HTR-8/SVneo (cell line): ENCODE measurements at regions not wholly inside any gene's neighbourhood (a gene's known extent, or its start where the extent isn't known, plus 50 kb on each side); places are given as distances from the start of the nearest gene placed in this dataset.

Experiments used
- DNase-seq: peaks from one replicate; pipeline ENCODE4 v3.0.0; 2011; ENCODE audit warnings: low spot score, mixed read lengths; ENCODE audit not compliant: insufficient read length
- FAIRE-seq: peaks from 2 replicates; lab custom pipeline; 2011; peaks lifted over from hg19 to GRCh38; lab: Jason Lieb, UNC

GRCh38 chr6:1100269-1100668, 211.6 kb upstream of the FOXQ1 start:
- DNase-seq, result no peak
- no peak for FAIRE-seq

DNA sequence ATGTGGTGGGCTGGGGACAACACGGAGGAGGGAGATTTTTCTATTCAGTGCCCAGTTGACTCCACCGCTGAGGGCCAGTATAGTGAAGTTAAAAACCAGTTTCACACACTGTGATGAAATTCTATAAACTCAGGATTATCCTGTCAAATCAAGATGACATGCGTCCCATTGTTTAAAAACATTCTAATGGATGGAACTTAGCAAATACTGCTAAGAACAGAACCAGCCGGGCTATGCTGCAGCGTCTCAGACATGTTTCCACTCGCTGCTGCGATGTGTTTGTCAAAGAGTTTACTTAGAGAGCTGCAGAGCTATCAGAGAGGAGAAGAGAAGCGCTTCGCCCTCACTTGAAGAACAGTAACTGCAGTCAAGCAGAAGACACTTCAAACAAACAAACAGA, 212.6 kb upstream of the FOXQ1 start:
- DNase-seq, result no peak
- FAIRE-seq, result no peak

DNA sequence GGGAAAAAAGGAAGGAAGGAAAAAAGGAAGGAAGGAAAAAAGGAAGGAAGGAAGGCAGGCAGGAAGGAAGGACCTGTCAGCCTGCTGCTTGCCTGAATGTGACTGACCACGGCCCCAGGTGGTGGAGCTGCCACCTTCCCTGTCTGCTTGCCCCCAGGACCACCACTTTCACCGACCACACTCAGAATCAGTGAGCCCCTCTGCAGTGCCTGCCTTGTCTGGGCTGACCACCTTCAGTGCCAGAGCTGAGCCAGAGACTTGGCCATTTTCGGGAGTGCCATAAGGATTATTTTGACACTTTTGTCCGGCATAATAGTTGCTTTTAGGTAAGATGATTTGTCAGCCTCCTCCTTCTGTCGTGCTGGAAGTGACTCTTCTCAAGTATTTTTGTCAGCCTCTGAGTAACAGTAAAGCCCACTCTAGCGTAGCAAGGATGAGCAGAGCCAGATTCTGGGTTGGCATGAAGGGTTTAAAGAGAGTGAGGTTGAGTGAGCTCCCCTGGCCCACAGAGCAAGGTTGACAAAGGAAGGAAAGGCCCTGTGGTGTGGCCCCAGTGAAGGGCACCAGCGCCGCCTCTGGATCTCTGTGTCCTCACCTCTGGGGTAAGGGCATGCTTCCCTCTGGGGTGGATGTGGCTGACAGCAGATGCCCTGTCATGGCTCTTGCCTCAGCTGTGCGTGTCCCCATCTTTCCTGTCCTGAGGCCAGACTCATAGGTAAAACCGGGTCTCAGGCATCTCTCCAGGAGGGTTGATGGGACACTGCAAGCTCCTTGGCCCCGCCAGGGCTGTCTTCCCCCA, 214.7 kb upstream of the FOXQ1 start:
- DNase-seq, result no peak
- FAIRE-seq, result no peak

GRCh38 chr6:1094306-1094705, 217.6 kb upstream of the FOXQ1 start:
- DNase-seq (no peak), FAIRE-seq (no peak)

- FAIRE-seq, result no peak
- no peak for DNase-seq
Observed at GRCh38 chr6:1091900-1092299, 220.0 kb upstream of the FOXQ1 start.

- FAIRE-seq, result no peak
Observed at GRCh38 chr6:1089859-1090258, 222.0 kb upstream of the FOXQ1 start.

GRCh38 chr6:1088492-1089001, 223.4 kb upstream of the FOXQ1 start:
- no peak for DNase-seq
- FAIRE-seq, result no peak

More at GRCh38 chr6:1089859-1090258, 222.0 kb upstream of the FOXQ1 start:
- DNase-seq, result no peak

DNA sequence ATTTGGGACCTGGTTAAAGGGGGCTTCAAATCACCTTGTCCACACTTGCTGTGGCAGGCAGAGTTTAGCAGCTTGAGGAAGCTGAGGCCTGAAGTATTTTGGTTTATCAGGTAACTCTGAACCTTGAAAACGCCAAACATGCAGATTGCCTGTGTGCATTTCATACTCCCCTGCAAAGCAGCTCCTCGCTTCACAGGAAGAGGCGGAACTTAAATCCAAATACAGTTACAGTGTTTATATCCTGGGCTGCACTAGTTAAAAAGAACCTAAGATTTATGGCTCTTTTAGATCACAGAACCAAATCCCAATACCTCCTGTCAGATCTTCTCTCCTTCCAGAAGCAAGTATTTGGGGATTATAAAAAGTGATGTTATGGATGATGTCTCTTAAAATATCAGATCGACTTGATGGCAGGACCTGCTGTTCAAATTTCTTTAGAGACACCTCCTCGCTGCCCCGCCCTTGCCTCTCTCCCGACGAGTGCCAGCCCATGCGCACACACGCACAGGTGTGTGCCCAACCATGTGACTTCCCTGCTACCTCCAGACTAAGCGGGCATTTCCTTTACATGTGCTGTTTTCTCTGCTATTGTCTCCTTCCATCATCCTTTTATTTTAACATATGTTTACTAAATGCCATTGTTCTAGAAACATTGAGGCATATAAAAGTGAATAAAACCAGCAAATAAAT, 224.6 kb upstream of the FOXQ1 start:
- DNase-seq (no peak), FAIRE-seq (no peak)

- no peak for FAIRE-seq
Observed at GRCh38 chr6:1086446-1087153, 225.3 kb upstream of the FOXQ1 start.

DNA sequence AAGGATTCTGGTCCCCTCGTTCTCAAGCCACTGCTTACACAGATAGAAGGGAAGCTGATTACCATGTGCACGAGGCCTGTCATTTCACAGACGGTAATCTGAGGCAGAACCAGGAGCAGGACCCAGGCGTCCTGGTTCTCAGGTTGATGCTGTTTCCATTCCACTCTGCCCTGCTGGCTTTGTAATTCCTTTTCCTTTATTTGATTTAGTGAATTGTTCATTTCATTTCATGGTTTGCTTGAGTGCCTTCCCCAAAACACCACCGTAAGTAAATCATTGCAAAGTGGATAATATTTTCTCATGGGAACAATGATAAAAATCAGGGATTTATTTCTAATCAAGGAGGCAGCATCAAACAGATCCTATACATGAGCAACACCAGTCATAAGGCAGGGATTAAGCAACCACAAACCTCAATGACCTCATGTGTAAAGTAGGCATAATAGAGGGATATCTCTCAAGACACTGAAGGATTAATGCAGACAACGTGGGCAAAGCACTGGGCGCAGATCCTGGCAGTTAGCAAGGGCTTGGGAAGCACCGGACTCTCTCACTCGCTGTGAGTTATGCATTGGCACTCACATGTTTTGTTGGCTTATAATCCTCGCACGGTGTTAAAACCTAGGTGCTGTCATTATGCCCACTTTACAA, 229.5 kb upstream of the FOXQ1 start:
- DNase-seq (peak; percentile 25), FAIRE-seq (no peak)

More at GRCh38 chr6:1086446-1087153, 225.3 kb upstream of the FOXQ1 start:
- DNase-seq, result no peak

- DNase-seq (no peak), FAIRE-seq (no peak)
Observed at GRCh38 chr6:1081551-1082284, 230.2 kb upstream of the FOXQ1 start.

DNA sequence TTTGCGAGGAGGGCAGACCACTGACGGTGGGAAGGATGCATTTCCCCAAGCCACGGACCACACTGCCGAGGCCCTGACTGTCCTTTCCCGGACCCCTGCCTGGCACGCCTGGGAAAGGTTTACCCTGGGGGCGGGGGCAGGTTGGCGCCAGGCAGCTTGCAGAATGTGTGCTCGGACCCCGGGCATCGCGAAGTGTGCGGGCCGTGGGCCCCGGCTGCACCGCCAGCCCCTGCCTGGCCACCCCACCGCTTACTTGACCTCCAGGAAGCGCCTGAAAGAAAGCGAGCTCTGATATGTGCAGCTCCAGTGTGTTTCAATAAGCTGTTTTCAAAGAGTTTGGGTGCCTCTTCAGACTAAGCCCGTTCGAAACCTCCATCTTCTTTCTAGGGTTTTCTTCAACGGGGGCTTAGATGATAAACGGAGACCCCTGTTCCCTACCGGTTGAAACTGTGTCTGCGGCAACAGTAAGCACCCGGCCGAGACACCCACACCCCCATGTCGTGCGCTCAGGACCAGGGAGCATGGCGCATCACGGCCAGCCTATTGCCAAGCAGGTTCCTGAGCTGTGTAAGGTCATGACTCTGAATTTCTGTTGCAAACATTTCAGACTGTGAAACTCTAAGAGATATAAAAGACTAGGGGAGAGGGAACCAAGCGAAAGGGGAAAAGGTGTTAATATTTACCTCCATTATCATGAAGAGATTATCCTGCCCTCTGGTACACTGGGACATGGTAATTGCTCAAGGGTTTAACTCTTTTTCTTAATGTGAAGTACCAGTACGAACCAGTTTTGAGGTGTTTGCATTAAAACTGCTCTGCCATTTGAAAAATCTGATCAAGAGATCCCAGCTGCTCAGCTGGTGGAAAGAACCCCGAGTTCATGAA, 231.2 kb upstream of the FOXQ1 start:
- DNase-seq (no peak), FAIRE-seq (no peak)

GRCh38 chr6:1079525-1079924, 232.4 kb upstream of the FOXQ1 start:
- DNase-seq (peak; percentile 24), FAIRE-seq (no peak)

DNA sequence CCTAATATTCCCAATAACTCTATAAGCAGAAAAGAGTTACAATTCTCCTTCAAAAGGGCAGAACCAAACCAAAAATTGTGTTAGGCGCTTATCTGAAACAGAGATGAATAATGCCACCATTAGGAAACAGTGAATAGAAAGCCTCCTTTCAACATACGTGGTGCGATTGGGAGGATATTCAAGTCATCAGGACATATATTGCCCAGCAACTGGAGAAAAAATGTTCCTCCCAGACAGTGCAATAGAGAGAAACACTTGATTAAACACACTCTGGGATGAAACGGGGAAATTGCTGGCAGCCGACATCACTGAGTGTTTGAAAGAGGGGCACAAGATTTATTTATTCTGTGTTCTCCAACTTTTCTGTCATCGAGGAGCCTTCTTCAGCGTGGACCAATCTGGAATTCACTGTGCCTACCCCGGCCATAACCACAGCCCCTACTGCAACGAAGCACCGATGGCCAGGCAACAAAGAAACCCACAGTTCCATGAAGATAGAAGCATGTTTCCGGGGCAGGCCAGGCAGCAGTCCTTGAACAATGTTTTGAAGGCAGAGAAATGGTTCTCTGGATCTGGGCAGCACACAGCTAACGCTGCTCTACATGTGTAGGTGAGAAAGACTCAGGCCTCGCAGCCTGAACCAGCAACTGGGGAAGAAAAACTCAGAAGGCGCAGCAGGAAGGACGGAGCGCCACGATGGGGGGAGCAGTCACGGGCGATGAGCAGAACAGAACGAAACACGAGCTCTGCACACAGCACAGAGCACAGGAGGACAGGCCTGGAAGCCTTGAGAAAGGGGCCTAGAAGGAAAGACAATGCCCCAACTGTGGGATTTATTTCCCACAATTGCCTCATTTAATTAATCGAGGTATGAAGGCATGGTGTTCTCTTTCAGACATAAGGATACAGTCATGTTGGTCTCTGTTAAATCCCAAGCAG, 234.2 kb upstream of the FOXQ1 start:
- DNase-seq (no peak), FAIRE-seq (no peak)

- DNase-seq (no peak), FAIRE-seq (no peak)
Observed at GRCh38 chr6:1076531-1077459, 235.1 kb upstream of the FOXQ1 start.

GRCh38 chr6:1075880-1076279, 236.0 kb upstream of the FOXQ1 start:
- no peak for DNase-seq
- FAIRE-seq, result no peak

DNA sequence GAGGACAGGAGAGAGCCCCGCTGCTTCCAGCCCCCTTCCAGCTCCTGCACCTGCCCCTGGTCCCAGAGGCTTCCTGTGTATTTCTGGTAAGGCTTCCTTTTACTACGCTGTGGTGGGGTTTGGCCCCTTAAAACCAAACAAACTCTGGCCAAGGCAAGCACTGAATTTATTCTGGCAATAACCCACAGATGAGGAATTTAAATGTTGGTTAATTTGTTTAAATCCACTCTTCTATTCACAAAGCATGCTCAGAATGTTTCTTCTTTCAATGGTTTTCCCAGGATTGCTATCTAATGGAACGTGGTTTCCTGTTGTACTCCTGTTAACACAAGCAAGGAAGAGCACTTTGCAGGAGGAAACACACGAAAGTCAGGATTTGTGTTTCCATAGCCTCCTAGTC, 236.5 kb upstream of the FOXQ1 start:
- no peak for DNase-seq
- FAIRE-seq, result no peak
